ENCODE measurements at regions not wholly inside any gene's neighbourhood (a gene's known extent, or its start where the extent isn't known, plus 50 kb on each side); places are given as distances from the start of the nearest gene placed in this dataset.
"Not testable (repeated sequence)": the region's sequence is repeated elsewhere in the genome, so short reads cannot be mapped to it uniquely, and the experiment has no call there.

DNA sequence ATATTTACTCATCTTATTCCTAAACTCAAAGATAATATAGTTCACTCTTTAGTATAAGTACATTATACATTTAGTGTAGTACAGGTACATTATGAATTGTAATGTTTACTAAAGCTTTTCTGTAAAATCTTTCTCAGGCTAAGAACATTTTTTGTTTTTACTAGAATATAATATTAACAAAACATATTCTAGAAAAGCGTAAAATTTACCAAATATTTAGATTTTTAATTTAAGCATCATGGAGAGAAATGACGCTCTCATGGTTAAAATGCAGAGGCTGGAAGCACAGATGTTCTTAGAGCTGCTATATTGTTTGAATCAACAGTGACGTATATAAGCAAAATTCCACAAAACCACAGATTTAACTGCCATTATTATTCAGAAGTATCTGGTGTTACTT lies 54.7 kb upstream of the NBPF15 start:
- not testable (repeated sequence) for DNase-seq

DNA sequence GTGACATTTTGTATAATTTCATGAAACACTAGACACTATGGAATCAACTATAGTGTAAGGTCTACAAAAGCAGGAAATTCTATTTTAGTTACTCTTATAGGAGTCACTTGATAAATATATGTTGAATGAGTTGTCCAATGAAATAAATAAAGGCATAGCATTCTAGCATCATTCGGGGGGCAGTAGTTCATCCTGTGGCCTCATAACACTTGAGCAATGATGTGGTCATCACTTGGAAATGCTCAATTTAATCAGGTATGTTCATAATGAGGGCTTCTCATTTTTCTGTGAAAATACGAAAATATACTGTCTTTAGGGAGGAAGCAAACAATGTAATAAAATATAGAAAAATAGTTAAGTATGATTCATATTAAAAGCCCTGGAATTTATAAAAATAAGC lies 55.4 kb upstream of the NBPF15 start:
- not testable (repeated sequence) for DNase-seq

DNA sequence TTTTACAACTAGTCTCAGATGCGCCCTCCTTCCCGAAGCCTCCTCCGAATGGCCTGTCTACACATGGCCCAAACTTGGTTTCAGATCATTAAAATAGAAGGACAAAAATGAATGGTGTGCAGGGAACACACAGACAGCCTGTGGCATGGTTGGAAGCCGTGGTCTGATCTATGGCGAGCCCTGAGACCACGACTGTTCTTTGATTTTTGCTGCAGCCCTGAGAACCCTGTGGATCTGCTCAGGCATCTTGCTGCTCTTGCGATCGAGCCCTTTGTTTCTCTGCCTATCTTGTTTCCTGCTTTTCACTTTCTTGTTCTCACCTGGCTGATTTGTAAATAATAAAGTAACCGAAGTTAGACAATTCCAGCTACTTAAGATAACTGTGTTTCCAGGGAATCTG lies 57.0 kb upstream of the NBPF15 start:
- DNase-seq, result not testable (repeated sequence)

DNA sequence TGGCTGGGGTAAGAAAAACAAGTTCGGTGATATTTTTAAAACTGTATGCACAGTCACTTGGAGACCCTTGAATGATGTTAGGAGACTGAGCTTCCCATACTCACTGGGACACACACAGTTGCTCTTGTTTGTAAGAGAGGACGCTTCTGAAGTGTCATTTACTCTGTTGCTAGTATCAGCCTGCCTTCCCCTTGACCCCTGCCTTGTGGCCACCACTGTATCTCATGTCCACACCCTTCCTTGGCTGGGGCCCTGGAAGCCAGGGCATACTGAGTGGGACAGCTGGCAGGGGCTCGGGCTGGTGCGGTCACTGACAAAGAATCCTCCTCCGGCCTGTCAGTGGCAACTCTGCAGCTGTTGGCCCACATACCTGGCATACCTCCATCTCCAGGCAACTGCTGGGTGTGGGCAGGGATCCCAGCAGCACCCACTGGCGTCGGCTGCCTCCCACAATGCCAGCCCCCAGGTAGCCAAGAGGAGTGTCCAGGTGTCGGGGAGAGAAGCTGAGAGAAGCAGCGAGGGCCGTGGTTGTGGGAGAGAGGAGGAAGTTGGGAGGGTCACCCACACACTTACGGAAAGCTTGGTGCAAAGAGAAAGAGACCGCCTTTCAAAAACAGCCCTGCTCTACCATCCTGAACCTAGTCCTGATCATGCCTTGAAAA lies 58.2 kb upstream of the NBPF15 start:
- not testable (repeated sequence) for DNase-seq

DNA sequence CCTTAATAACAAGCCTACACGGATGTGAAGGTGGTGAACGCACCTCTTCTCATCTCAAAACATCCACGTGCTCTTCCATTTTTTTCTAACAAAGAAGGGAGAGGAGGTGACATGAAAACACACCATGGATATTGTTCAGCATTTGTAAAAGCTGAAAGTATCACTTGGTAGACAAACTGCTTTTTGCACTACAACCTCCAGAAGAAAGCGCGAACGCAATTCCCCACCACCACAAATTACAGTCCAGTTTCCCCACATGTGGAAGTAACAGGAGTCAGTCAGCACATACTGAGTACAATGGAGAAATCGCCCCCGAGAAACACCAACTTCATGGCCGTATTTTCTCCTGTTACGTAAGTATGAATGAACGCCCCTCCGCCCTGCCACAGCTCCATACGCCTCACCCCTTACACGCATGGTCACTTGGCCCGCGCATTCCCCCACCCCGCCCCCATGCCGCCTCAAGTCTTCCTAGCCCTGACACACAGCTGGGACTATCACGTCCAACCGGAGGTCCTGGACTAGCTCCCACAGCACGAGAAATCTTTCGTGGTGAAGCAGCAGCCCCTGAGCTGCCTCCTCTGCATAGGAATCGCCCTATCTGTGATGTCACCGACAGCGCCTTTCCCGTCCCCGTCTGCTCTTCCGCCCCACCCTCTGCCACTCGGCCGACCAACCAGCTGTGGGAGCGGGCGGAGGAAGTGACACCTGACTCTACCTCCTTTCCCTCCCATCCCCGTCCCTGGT lies 62.4 kb upstream of the NBPF15 start:
- peak; percentile 67 to 74 for DNase-seq

DNA sequence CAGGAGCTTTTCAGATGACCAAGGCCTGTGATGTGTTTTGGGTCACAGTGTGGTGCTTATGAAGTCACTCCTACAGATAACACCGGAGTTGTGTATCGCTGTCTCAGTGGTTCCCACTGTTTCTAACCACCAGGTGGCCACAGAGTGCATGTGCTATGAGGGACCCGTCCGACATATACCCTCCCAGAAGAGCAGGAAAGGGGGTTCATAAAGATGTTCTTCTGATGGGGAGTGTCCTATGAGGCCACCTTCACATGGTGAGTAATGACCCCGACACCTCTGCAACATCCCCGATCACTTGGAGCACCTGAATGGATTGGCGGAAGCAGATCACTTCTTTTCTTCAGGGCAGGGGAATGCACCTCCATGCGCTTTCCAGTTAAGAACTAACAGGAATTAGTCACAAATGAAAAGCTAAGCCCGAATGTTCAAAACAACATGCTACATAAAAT lies 60.5 kb upstream of the PPIAL4F start:
- DNase-seq, result not testable (repeated sequence)

DNA sequence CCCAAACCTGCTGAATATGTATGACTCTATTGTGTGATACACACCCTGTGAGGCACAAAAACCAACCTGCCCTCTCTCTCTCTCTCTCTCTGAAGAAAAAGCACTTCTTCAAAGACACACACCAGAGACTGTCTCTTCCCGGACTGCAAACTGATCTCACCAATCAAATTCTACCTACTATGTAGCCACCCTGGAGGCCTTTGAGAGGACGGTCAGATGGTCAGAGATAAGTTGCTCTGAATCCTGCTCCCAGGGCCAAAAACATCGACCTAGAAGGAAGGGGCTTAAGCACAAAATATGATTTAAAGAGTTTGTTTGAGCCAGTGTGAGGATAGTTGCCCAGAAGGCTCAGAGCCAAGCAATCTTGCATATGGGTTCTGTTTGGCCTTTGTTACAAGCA lies 59.2 kb upstream of the PPIAL4F start:
- DNase-seq, result not testable (repeated sequence)

DNA sequence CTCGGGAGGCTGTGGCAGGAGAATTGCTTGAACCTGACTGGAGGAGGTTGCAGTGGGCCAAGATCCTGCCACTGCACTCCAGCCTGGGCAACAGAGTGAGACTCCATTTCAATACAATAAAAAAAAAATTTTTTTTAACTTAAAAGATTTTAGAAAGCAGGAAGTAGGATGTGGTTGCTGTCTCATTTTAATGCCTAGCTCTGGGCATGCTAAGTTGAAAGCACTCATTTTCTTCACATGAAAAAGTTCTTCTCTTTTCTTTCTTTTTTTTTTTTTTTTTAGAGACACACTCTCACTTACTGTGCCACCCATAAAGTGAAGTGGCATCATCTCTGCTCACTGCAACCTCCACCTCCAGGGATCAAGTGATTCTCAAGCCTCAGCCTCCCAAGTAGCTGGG lies 58.4 kb upstream of the PPIAL4F start:
- DNase-seq, result not testable (repeated sequence)

DNA sequence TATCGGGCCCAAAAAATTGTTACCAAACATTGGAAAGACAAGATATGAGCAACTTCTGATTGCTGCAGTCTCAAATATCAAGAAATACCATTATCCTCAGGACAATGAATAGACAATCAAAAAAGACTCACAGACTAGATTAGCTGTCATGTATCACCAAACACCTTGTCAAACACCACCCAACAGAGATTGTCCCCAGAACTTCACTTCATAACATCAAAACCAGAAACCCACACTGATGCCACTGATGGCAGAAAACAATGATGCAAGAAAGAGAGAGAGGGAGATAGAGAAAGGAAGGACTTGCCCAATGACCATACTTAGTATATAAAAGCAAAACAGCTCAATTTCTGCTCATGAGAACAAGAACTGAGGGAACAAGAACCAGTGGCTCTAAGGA lies 56.0 kb upstream of the PPIAL4F start:
- not testable (repeated sequence) for DNase-seq

DNA sequence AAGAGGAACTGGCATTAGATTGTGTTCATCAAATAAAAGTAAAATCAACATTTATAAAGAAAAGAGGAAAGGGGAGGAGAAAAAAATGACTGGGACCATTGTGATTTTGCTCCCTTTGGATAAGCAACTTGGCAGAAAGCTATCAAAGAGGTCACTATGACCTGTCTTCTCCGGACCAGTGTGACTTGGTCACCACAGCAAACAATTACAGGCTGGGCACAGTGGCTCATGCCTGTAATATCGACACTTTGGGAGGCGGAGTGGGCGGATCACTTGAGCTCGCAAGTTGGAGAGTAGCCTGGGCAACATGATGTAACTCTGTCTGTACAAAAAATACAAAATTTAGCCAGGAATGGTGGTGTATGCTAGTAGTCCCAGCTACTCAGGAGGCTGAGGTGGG lies 55.5 kb upstream of the PPIAL4F start:
- not testable (repeated sequence) for DNase-seq

DNA sequence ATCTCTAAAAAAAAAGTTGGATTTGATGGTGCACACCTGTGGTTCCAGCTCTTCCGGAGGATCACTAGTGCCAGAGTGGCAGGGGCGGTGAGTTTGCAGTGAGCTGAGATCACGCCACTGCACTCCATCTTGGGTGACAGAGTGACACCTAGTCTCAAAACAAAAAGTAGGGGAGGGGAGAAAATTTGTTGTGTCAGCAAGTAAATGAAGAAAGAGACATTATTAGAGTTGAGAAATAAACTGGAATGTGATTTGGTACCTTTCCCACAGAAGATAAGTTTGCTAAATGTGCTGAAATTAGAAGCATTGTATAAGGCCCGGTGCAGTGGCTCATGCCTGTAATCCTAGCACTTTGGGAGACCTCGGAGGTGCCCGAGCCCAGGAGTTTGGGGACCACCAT lies 54.0 kb upstream of the PPIAL4F start:
- DNase-seq, result not testable (repeated sequence)

DNA sequence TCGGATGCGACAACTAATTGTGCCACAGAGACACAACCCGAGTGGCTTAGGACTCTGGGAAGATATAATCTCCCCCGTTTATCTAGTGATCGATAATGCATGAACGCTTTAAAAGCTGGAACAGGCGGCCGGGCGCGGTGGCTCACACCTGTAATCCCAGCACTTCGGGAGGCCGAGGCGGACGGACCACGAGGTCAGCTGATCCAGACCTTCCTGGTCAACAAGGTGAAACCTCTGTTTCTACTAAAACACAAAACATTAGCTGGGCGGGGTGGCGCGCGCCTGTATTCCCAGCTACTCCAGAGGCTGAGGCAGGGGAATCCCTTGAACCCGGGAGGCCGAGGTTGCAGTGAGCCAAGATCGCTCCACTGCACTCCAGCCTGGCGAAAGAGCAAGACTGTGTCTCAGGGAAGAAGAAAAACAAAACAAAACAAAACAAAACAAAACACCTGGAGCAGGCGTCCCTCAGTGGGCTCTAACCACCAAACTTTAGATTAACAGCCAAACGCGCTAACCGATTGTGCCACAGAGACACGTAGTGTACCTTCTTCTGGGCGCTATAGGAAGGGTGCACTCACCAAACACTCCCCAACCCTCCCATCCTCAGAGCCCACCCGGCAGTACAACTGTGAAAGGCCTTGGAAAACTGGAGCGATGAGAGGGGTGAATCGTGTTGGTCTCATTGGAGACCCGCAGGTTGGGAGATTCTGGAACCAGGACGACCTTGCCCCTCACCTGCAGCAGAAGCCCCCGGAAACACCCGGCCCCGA lies 53.3 kb upstream of the PPIAL4F start:
- not testable (repeated sequence) for DNase-seq

Data from activated CD4-positive, alpha-beta T cell treated with anti-CD3 and anti-CD28 coated beads, Interleukin-2, amount 50 U/mL, for 48 hours (primary cell).